ENCODE measurements at regions not wholly inside any gene's neighbourhood (a gene's known extent, or its start where the extent isn't known, plus 50 kb on each side); places are given as distances from the start of the nearest gene placed in this dataset.

DNA sequence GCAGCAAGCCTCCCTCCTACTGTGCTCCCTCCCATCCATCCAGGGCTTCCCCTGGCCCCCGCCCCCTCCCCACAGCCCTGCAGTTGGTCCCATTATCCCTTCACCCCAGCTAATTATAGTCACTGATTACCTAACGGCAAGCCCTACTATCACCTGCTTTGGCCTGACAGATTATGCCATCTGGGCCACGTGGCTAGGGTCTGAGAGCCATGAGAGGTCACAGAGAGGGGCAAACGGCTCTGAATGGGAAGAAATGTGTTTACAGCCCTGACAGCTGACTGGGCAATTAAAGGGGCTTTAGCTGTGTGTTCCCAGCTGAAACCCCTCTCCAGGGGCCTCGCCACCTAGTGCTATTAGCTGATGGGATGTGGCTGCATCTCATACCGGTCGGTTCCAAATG lies 134.4 kb upstream of the CPEB2 start:
- no peaks in the 10 kb centered on the region for H3K36me3 ChIP-seq (ENCODE audit: insufficient read depth, low read depth, low read length)
- H3K9me3 ChIP-seq (ENCODE audit: insufficient read depth, low read depth, low read length), result no peaks in the 10 kb centered on the region
- no peak overlapping the region for H3K4me3 ChIP-seq (ENCODE audit: low read length)
- H3K4me1 ChIP-seq (ENCODE audit: insufficient read depth, low read length), result no peaks in the 10 kb centered on the region
- no peak overlapping the region for H3K27ac ChIP-seq (ENCODE audit: low read length)
- H3K27me3 ChIP-seq (ENCODE audit: insufficient read depth, low read length), result no peaks in the 10 kb centered on the region
- no peak overlapping the region for H3K9ac ChIP-seq (ENCODE audit: low read depth, low read length)

DNA sequence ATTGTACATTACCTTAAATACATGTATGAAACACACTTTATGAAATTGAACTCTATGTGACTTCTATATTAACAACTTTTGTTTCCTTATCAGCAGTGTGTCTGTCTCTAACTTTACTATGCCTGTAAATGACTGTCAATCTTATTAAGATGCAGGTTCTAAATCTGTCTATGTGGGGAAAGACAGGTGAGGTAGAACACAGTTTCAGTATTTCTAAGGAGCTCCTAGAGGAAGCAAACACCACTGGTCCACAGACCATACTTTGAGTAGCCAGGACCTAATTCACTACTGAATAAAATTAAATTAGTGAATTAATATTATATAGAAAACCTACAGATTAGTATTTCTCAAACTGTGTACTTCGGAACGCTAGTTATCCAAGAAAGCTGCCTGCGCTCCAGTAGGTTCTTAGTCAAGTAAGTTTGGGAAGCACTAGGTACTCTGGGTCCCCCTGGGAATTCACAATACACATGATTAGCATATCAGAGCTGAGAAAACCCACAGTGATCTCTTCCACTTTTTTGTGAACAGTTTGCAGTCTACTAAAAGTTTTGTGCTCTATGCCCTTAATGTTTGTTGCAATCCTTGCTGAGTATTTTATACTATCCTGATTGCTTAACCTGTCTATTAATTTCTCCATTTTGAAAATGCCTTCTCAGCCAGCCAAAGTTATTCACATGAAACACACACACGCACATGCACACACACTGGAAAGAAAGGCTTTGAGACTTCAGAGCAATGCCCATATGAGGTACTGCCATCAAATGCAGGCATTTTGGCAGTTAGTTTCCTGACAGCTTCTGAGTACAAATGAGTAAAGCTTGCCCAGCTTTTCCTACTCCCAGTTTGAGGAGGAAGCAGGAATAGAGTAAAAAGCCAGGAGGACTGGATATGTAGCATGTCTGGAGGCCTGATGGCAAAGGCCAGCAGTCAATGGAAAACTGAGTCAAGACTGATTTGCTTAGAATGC lies 133.6 kb upstream of the CPEB2 start:
- Histone ChIP-seq H3K36me3 (ENCODE audit: insufficient read depth, low read depth, low read length) (no peaks in the 10 kb centered on the region), H3K9me3 (ENCODE audit: insufficient read depth, low read depth, low read length) (no peaks in the 10 kb centered on the region), H3K27ac (ENCODE audit: low read length) (no peak overlapping the region), H3K27me3 (ENCODE audit: insufficient read depth, low read length) (no peaks in the 10 kb centered on the region), H3K4me1 (ENCODE audit: insufficient read depth, low read length) (no peaks in the 10 kb centered on the region), H3K4me3 (ENCODE audit: low read length) (no peak overlapping the region), H3K9ac (ENCODE audit: low read depth, low read length) (no peak overlapping the region)

DNA sequence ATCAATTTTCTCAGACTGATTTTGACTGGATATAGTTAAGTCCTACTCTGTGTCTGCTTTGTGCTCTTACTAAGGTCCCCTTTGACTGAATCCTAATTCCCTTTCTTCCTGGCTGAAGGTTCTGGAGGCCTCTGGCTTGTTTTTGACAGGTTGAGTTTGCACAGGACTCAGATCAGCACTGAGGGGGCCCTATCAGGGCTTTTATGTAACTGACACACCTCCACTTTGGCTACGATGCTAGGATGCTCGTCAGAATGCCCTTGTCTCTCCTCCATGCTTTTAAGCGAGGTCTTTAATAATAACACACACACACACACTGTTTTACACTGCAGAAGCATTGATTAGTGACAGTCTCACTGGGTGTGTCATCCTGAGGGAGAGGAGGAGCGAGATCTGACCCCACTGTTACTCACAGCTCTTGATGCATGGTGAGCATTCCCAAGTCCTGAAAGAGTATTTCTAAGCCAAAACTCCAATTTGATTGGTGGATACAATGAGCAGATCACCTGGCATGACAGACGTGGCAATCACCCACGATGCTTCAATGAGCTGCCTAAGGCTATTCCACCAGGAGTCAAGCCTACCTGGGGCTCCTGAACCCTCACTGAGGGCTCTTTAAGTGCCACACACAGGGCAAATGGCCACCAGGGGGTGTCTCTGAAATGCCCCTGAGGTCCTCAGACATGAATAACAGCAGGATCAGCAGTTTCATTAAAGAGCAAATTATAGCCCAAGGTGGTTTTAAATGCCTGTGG lies 130.4 kb upstream of the CPEB2 start:
- Histone ChIP-seq H3K9ac (ENCODE audit: low read depth, low read length) (no peak overlapping the region), H3K27ac (ENCODE audit: low read length) (no peak overlapping the region), H3K4me3 (ENCODE audit: low read length) (no peak overlapping the region), H3K27me3 (ENCODE audit: insufficient read depth, low read length) (no peaks in the 10 kb centered on the region), H3K36me3 (ENCODE audit: insufficient read depth, low read depth, low read length) (no peaks in the 10 kb centered on the region), H3K9me3 (ENCODE audit: insufficient read depth, low read depth, low read length) (no peaks in the 10 kb centered on the region), H3K4me1 (ENCODE audit: insufficient read depth, low read length) (no peaks in the 10 kb centered on the region)

DNA sequence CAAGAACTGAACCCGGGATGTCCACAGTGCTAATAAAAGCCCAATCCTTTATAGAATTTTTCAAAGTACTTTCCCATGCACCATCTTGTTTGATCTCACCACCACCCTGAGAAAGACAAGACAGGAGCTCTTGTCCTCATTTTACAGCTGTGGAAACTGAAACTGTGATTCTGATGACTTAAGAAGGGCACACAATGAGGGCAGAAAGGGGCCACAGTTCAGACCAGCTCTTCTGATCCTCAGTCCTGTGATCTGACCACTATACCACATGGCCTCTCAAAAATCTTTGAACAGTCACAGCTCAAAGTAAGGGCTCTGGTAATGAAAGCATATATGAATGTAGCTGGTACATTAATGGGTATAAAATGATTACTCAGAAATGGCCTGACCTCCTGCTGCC lies 127.3 kb upstream of the CPEB2 start:
- H3K27ac ChIP-seq (ENCODE audit: low read length), result no peak overlapping the region

DNA sequence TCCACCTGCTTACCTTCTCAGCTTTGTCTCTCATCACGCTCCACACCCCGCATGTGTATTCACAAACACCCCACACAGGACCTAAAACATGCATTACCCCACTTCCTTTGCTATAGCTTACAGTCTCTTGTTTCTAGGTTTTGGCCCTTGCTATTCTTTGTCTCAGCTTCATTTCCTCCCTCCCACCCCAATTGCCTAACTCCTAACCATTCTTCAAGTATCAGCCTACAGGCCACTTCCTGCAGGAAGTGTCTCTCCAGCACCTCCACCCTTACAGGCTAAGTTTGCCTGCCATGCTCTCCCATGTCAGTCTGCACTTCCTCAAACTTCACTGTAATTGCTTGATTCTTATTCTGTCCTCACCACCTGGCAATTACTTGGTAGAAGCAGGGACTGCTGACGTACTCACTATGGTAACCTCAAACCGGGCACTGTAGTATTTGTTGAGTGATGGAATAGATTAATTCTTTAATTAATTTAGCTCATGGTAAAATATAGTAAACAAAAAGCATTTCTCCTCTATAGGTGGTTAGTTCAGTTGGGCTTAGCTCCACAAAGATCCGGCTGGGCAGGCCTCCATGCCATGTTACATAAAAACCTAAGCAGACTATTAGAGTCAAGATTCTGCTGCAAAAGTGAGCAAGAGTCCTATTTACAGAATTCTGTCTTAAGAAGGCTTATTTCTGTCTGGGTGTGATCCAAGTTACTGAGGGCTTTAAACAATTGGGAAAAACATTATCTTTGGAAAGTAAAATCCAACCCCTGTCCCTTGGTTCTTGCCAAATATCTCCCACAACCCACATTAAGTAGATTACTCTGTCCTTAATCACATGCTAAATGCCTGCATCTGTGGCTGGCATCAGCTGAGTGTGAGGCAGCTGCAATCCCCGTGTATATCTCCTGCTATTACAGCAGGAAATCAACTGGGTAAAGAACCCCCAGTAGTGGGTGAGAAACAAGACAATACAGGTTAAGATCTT lies 124.7 kb upstream of the CPEB2 start:
- H3K9ac ChIP-seq (ENCODE audit: low read depth, low read length), result no peak overlapping the region

More for the DNA sequence above, 127.3 kb upstream of the CPEB2 start:
- H3K9ac ChIP-seq (ENCODE audit: low read depth, low read length), result no peak overlapping the region
- H3K36me3 ChIP-seq (ENCODE audit: insufficient read depth, low read depth, low read length), result no peaks in the 10 kb centered on the region
- H3K4me1 ChIP-seq (ENCODE audit: insufficient read depth, low read length), result no peaks in the 10 kb centered on the region
- no peaks in the 10 kb centered on the region for H3K27me3 ChIP-seq (ENCODE audit: insufficient read depth, low read length)
- no peaks in the 10 kb centered on the region for H3K9me3 ChIP-seq (ENCODE audit: insufficient read depth, low read depth, low read length)
- H3K4me3 ChIP-seq (ENCODE audit: low read length), result no peak overlapping the region

DNA sequence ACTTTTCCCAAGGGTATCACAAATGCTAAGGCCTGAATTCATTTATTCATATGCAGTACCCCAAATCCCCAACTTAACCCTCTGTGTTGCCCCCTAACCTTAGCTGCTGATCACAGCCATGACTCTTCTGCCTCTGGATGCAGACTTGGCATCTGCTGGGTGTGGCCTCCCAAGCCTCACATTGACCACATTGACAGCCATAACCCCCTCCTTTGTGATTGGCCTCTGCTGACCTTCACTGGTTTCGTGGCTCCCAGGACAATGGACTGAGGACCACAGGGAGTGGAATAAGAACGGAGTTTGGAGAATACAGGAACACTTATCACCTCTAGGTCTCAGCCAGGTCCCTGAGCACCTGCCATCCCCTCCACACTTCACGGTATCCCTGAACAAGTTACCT lies 123.6 kb upstream of the CPEB2 start:
- no peaks in the 10 kb centered on the region for H3K9me3 ChIP-seq (ENCODE audit: insufficient read depth, low read depth, low read length)
- H3K27me3 ChIP-seq (ENCODE audit: insufficient read depth, low read length), result no peaks in the 10 kb centered on the region
- no peaks in the 10 kb centered on the region for H3K36me3 ChIP-seq (ENCODE audit: insufficient read depth, low read depth, low read length)
- H3K4me1 ChIP-seq (ENCODE audit: insufficient read depth, low read length), result no peaks in the 10 kb centered on the region
- H3K4me3 ChIP-seq (ENCODE audit: low read length), result no peak overlapping the region
- H3K9ac ChIP-seq (ENCODE audit: low read depth, low read length), result no peak overlapping the region
- no peak overlapping the region for H3K27ac ChIP-seq (ENCODE audit: low read length)

More for the DNA sequence above, 124.7 kb upstream of the CPEB2 start:
- Histone ChIP-seq H3K27me3 (ENCODE audit: insufficient read depth, low read length) (no peaks in the 10 kb centered on the region), H3K4me3 (ENCODE audit: low read length) (no peak overlapping the region), H3K36me3 (ENCODE audit: insufficient read depth, low read depth, low read length) (no peaks in the 10 kb centered on the region), H3K4me1 (ENCODE audit: insufficient read depth, low read length) (no peaks in the 10 kb centered on the region), H3K27ac (ENCODE audit: low read length) (no peak overlapping the region), H3K9me3 (ENCODE audit: insufficient read depth, low read depth, low read length) (no peaks in the 10 kb centered on the region)

DNA sequence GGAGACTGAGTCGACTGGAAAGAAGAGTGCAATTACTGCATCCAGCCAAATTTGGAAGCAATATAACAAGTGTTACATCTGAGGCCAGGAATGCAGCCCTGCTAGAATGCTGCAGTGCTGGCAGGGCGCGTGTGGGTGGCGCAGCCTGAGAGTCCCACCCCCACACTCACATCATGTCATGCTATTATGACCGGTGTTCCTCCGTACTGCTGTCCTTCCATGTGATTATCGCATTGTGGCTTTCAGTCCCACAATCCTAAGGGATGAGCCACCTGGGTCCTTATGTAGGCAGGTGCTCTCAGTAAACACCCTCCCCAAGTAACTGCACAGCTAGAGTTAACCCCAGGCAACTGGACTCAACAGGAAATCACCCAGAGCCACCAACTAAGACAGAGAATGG lies 122.6 kb upstream of the CPEB2 start:
- H3K4me3 ChIP-seq (ENCODE audit: low read length), result no peak overlapping the region
- H3K36me3 ChIP-seq (ENCODE audit: insufficient read depth, low read depth, low read length), result no peaks in the 10 kb centered on the region
- no peaks in the 10 kb centered on the region for H3K9me3 ChIP-seq (ENCODE audit: insufficient read depth, low read depth, low read length)
- no peak overlapping the region for H3K9ac ChIP-seq (ENCODE audit: low read depth, low read length)
- H3K27me3 ChIP-seq (ENCODE audit: insufficient read depth, low read length), result no peaks in the 10 kb centered on the region
- no peaks in the 10 kb centered on the region for H3K4me1 ChIP-seq (ENCODE audit: insufficient read depth, low read length)
- no peak overlapping the region for H3K27ac ChIP-seq (ENCODE audit: low read length)

DNA sequence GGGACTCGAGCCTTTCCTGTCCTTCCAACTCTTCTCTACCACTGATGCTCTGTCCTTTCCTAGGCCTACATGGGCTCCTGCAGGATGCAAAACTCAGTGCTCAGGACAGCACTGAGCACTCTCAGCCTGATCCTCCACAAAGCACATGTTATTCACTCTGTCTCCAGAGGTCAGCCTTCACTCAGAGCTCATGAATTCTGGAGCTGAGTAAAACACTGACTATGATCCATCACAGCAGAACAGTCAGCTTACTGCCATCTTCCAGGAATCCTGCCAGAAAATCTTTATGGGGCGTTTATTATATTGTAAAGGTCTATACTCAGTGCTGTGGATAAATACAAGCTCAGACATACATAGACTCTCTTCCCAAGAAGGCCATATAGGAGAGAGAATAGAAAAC lies 121.5 kb upstream of the CPEB2 start:
- Histone ChIP-seq H3K4me1 (ENCODE audit: insufficient read depth, low read length) (no peaks in the 10 kb centered on the region), H3K27ac (ENCODE audit: low read length) (no peak overlapping the region), H3K9me3 (ENCODE audit: insufficient read depth, low read depth, low read length) (no peaks in the 10 kb centered on the region), H3K9ac (ENCODE audit: low read depth, low read length) (no peak overlapping the region), H3K36me3 (ENCODE audit: insufficient read depth, low read depth, low read length) (no peaks in the 10 kb centered on the region), H3K4me3 (ENCODE audit: low read length) (no peak overlapping the region), H3K27me3 (ENCODE audit: insufficient read depth, low read length) (no peaks in the 10 kb centered on the region)

DNA sequence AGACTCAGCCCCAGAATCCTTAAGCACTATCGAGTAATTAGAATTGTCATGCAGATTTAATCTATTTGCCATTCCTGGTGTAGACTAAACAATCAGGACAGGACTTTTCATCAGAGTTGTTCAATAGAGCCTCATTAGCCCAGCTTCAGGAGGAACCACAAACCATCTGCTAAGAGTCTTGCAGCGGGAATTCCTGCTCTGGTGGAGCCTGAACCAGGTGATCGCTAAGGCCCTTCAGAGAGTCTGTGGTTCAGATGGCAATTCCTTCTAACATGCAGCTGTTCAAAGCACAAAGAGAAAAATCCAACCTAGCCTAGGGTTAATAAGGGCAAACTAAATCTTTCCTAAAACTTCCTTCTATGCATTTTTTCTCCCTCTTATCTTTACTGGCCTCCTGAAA lies 119.1 kb upstream of the CPEB2 start:
- Histone ChIP-seq H3K9ac (ENCODE audit: low read depth, low read length) (no peak overlapping the region), H3K27me3 (ENCODE audit: insufficient read depth, low read length) (no peaks in the 10 kb centered on the region), H3K36me3 (ENCODE audit: insufficient read depth, low read depth, low read length) (no peaks in the 10 kb centered on the region), H3K9me3 (ENCODE audit: insufficient read depth, low read depth, low read length) (no peaks in the 10 kb centered on the region), H3K27ac (ENCODE audit: low read length) (no peak overlapping the region), H3K4me1 (ENCODE audit: insufficient read depth, low read length) (no peaks in the 10 kb centered on the region), H3K4me3 (ENCODE audit: low read length) (no peak overlapping the region)

DNA sequence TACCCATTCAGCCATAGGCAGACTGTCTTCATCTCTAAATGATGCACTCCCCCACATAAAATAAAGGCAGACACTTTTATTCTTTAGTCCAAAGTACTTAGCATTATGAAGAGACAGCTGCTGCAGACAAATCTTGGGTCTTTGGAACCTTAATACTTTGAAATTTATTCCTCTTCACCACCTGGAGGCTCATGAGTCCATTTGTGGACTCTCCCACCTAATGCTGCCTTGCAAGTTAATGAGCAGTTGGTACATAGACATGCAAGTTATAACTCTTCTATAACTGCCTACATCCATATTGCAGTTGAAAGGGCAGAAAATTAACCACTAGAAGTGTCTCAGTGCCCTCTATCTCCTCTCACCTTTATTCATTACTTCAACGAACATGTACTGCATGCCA lies 118.6 kb upstream of the CPEB2 start:
- Histone ChIP-seq H3K4me1 (ENCODE audit: insufficient read depth, low read length) (no peaks in the 10 kb centered on the region), H3K4me3 (ENCODE audit: low read length) (no peak overlapping the region), H3K9ac (ENCODE audit: low read depth, low read length) (no peak overlapping the region), H3K9me3 (ENCODE audit: insufficient read depth, low read depth, low read length) (no peaks in the 10 kb centered on the region), H3K27me3 (ENCODE audit: insufficient read depth, low read length) (no peaks in the 10 kb centered on the region), H3K27ac (ENCODE audit: low read length) (no peak overlapping the region), H3K36me3 (ENCODE audit: insufficient read depth, low read depth, low read length) (no peaks in the 10 kb centered on the region)

DNA sequence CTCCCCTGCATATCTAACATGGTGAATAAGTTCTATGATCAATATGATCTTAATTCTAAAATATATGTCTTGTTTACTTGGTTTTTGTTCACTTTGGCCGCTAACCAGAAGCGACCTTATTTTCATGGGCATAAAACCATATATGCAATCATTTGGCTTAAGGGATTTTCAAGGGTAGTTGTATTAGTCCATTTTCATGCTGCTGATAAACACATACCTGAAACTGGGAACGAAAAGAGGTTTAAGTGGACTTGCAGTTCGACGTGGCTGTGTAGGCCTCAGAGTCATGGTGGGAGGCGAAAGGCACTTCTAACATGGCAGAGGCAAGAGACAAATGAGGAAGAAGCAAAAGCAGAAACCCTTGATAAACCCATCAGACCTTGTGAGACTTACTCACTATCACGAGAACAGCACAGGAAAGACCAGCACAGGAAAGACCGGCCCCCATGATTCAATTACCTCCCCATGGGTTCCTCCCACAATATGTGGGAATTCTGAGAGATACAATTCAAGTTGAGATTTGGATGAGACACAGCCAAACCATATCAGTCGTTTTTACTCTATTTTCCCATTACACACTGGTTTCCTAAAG lies 114.3 kb upstream of the CPEB2 start:
- Histone ChIP-seq H3K36me3 (ENCODE audit: insufficient read depth, low read depth, low read length) (no peaks in the 10 kb centered on the region), H3K9ac (ENCODE audit: low read depth, low read length) (no peak overlapping the region), H3K4me3 (ENCODE audit: low read length) (no peak overlapping the region), H3K4me1 (ENCODE audit: insufficient read depth, low read length) (no peaks in the 10 kb centered on the region), H3K9me3 (ENCODE audit: insufficient read depth, low read depth, low read length) (no peaks in the 10 kb centered on the region), H3K27me3 (ENCODE audit: insufficient read depth, low read length) (no peaks in the 10 kb centered on the region), H3K27ac (ENCODE audit: low read length) (no peak overlapping the region)
